HCT116 (cell line): ENCODE measurements at regions not wholly inside any gene's neighbourhood (a gene's known extent, or its start where the extent isn't known, plus 50 kb on each side); places are given as distances from the start of the nearest gene placed in this dataset.

Experiments
- ATAC-seq: fragments of 200-7000 bp; cut with Tn5 transposase; 2 replicates; pipeline ENCODE4 v1.9.1; 2020; ENCODE audit warnings: mild to moderate bottlenecking, moderate library complexity
- BruUV-seq: library from RNA; stranded (reverse); fragments of 400-500 nt; replicated peaks from 2 replicates; lab custom pipeline; 2021; lab: Mats Ljungman, UMichigan
- CTCF ChIA-PET: fragments of 300-600 bp; sonication (Branson Sonifier 250); formaldehyde crosslinking; loops from one replicate; lab custom pipeline; 2021; ENCODE audit warnings: antibody characterized with exemption; lab: Charles Lee
- POLR2A ChIA-PET: fragments of 300-600, 350-600 bp; sonication (Branson Sonifier 250); formaldehyde crosslinking; loops from one replicate; lab custom pipeline; 2021; ENCODE audit warnings: antibody characterized with exemption; lab: Charles Lee
- RAD21 ChIA-PET, 2 experiments: fragments of 300-600 bp; sonication (Branson Sonifier 250); formaldehyde crosslinking; loops; one replicate each; lab custom pipeline; 2023; ENCODE audit warnings: low total read pairs in 2 of 2; ENCODE audit not compliant: uncharacterized antibody in 2 of 2, unreplicated experiment in 2 of 2, low non-redundant PET in 1 of 2; lab: Charles Lee
- DNase-seq: peaks from one replicate; pipeline ENCODE4 v3.0.0-alpha.2; 2010; ENCODE audit warnings: low read depth, low spot score
- H2AFZ ChIP-seq: fragments of 200-600 bp; shearing (Covaris generic), sonication (generic); 2 replicates; pipeline ENCODE4 v1.6.1; 2017; ENCODE audit warnings: low read depth, mixed run types, mixed read lengths, antibody characterized with exemption, low read length; ENCODE audit not compliant: poor library complexity, severe bottlenecking
- H3K27ac ChIP-seq: 2 replicates; pipeline ENCODE4 v1.5.1; 2012; ENCODE audit warnings: low read depth, low read length
- H3K27me3 ChIP-seq: fragments of 200-600 bp; sonication (generic); 2 replicates; pipeline ENCODE4 v1.6.1; 2016; ENCODE audit warnings: mixed run types, low read length, mixed read lengths; ENCODE audit not compliant: insufficient read depth
- H3K36me3 ChIP-seq, 2 experiments: fragments of 200-500 bp in 1 of 2; fragments of 200-600 bp in 1 of 2; sonication (Bioruptor generic) in 1 of 2; sonication (generic) in 1 of 2; 2 replicates each; pipeline versions ENCODE4 v1.5.1 to v1.6.1; 2014 to 2016; ENCODE audit warnings: low read length in 2 of 2, inconsistent platforms in 1 of 2, mixed read lengths in 1 of 2, mixed run types in 1 of 2; ENCODE audit not compliant: insufficient read depth in 2 of 2, control insufficient read depth in 1 of 2
- H3K4me1 ChIP-seq, 2 experiments: fragments of 200-600 bp in 1 of 2; sonication (generic) in 1 of 2; 2 replicates each; pipeline versions ENCODE4 v1.5.1 to v1.6.1; 2012 to 2017; ENCODE audit warnings: low read length in 2 of 2, inconsistent platforms in 1 of 2, mild to moderate bottlenecking in 1 of 2, mixed read lengths in 1 of 2, mixed run types in 1 of 2, moderate library complexity in 1 of 2; ENCODE audit not compliant: insufficient read depth in 2 of 2, control insufficient read depth in 1 of 2
- H3K4me2 ChIP-seq: fragments of 200-600 bp; sonication (generic); 2 replicates; pipeline ENCODE4 v1.6.1; 2017; ENCODE audit warnings: mixed run types, low read length, mixed read lengths
- H3K4me3 ChIP-seq, 2 experiments: fragments of 200-600 bp in 1 of 2; sonication (generic) in 1 of 2; replicated peaks in 1 of 2; 2 replicates each; pipeline ENCODE4 v1.5.1; 2011 to 2016; ENCODE audit warnings: low read length in 2 of 2, control low read depth in 1 of 2, low read depth in 1 of 2, mild to moderate bottlenecking in 1 of 2, mixed read lengths in 1 of 2, mixed run types in 1 of 2
- H3K79me2 ChIP-seq: fragments of 200-600 bp; sonication (generic); 2 replicates; pipeline ENCODE4 v1.6.1; 2017; ENCODE audit warnings: mild to moderate bottlenecking, mixed run types, low read length, moderate library complexity, mixed read lengths; ENCODE audit not compliant: insufficient read depth
- H3K9ac ChIP-seq: fragments of 200-600 bp; sonication (generic); 2 replicates; pipeline ENCODE4 v1.6.1; 2016; ENCODE audit warnings: low read length, mixed read lengths
- H3K9me2 ChIP-seq: fragments of 200-600 bp; sonication (generic), shearing (Covaris generic); 2 replicates; pipeline ENCODE4 v1.6.1; 2017; ENCODE audit warnings: mixed run types, mild to moderate bottlenecking, moderate library complexity; ENCODE audit not compliant: insufficient read depth
- H3K9me3 ChIP-seq, 2 experiments: fragments of 200-500 bp in 1 of 2; fragments of 200-600 bp in 1 of 2; sonication (Bioruptor generic) in 1 of 2; sonication (generic) in 1 of 2; 2 replicates each; pipeline ENCODE4 v1.6.1; 2014 to 2017; ENCODE audit warnings: low read length in 2 of 2, mixed read lengths in 2 of 2, inconsistent platforms in 1 of 2, low read depth in 1 of 2, mild to moderate bottlenecking in 1 of 2, mixed run types in 1 of 2, moderate library complexity in 1 of 2; ENCODE audit not compliant: control insufficient read depth in 1 of 2, insufficient read depth in 1 of 2
- H4K20me1 ChIP-seq: fragments of 200-600 bp; sonication (generic), shearing (Covaris generic); 2 replicates; pipeline ENCODE4 v1.6.1; 2017; ENCODE audit warnings: mixed run types, mild to moderate bottlenecking, moderate library complexity; ENCODE audit not compliant: insufficient read depth
- CBX3 ChIP-seq: IDR thresholded peaks from 2 replicates; pipeline ENCODE4 v1.6.1; 2012; ENCODE audit warnings: low read depth
- EZH2 ChIP-seq: fragments of 200-600 bp; sonication (generic); IDR thresholded peaks from 2 replicates; pipeline ENCODE4 v1.6.1; 2017; ENCODE audit warnings: antibody characterized with exemption, mixed run types
- JUND ChIP-seq: IDR thresholded peaks from 2 replicates; pipeline ENCODE4 v1.6.1; 2012
- POLR2AphosphoS5 ChIP-seq: IDR thresholded peaks from 2 replicates; pipeline ENCODE4 v1.6.1; 2011; ENCODE audit warnings: mild to moderate bottlenecking, low read depth, low read length, moderate library complexity
- SIN3A ChIP-seq: IDR thresholded peaks from 2 replicates; pipeline ENCODE4 v1.6.1; 2012; ENCODE audit warnings: low read depth
- intact Hi-C: fragments of 100-400 bp; cut with micrococcal nuclease; formaldehyde crosslinking; loops from 2 replicates; pipeline ENCODE4 v1.10.0; 2022
- TF ChIP-seq, protein P1 (sequence below): IDR thresholded peaks from 2 replicates; pipeline ENCODE4 v1.6.1; 2012

DNA sequence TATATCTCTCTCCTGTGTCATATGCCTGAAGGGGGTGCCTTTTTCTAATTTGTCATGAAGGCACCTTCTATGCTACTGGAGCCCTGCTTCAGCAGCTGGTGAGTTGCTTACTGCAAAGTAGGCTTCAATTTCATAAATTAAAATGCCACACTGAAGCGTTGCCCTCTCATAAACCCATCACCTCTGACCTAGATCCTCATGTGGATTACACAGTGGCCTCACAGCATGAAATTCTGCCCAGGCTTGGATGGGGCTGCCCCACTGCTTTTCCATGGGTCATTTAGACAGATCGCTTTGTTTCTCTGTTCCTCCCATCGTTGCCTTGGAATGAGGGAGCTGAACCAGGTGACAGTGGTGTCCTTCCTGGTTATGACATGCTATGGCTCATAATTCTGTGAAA, 131.2 kb downstream of the RPL22L1 start:
- no peak for DNase-seq
- intact Hi-C loops = no loop called here
- Histone ChIP-seq H3K4me2 (no peak overlapping the region), H3K4me1 (peaks cover 6 to 20% of the 10 kb centered on the region in 2 experiments; a peak in 3 of 4 replicates), H4K20me1 (no peaks in the 10 kb centered on the region), H3K36me3 (no peaks in the 10 kb centered on the region), H3K79me2 (no peaks in the 10 kb centered on the region), H3K9me2 (no peaks in the 10 kb centered on the region), H3K4me3 (no peak overlapping the region), H3K9me3 (no peaks in the 10 kb centered on the region), H2AFZ (no peak overlapping the region), H3K27ac (no peak overlapping the region), H3K9ac (no peak overlapping the region), H3K27me3 (no peaks in the 10 kb centered on the region)
- ChIA-PET RAD21 (no interaction called here), POLR2A (no interaction called here), CTCF (no interaction called here)
- ATAC-seq = no peak
- no peak for TF ChIP-seq JUND
- TF ChIP-seq SIN3A = no peak
- TF ChIP-seq, protein P1, sequence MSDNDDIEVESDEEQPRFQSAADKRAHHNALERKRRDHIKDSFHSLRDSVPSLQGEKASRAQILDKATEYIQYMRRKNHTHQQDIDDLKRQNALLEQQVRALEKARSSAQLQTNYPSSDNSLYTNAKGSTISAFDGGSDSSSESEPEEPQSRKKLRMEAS = no peak
- TF ChIP-seq POLR2AphosphoS5 = no peak
- no TSS peak for BruUV-seq

DNA sequence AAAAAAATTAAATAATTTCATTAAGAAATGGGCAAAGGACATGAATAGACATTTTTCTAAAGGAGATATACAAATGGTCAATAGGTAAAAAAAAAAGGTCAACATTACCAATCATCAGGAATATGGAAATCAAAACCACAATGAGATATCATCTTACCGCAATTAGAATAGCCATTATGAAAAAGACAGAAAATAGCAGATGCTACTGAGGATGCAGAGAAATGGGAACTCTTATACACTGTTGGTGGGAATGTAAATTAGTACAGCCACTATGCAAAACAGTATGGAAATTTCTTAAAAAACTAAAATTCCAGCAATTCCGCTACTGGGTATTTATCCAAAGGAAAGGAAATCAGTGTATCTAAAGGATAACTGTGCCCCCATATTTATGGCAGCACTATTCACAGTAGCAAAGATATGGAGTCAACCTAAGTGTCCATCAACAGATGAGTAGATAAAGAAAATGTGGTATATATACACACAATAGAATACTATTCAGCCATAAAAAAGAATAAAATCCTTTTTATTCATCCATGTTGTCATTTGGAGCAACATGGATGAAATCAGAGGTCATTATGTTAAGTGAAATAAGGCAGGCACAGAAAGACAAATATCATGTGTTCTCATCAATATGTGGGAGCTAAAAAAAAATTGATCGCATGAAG, 132.4 kb downstream of the RPL22L1 start:
- ATAC-seq (no peak), DNase-seq (no peak)
- Histone ChIP-seq H2AFZ (no peak overlapping the region), H3K9me3 (no peaks in the 10 kb centered on the region), H3K9ac (no peak overlapping the region), H3K27ac (no peak overlapping the region), H3K4me2 (no peak overlapping the region), H3K36me3 (no peaks in the 10 kb centered on the region), H3K9me2 (no peaks in the 10 kb centered on the region), H3K79me2 (no peaks in the 10 kb centered on the region), H3K4me3 (no peak overlapping the region), H3K27me3 (no peaks in the 10 kb centered on the region), H4K20me1 (no peaks in the 10 kb centered on the region), H3K4me1 (peaks cover 6 to 20% of the 10 kb centered on the region in 2 experiments; a peak in 3 of 4 replicates)
- intact Hi-C loops = no loop called here
- BruUV-seq = no TSS peak
- ChIA-PET RAD21 (no interaction called here), POLR2A (no interaction called here), CTCF (no interaction called here)
- TF ChIP-seq EZH2 (no peak), CBX3 (no peak)
